Muscle of leg (tissue), 3 donors: ENCODE measurements at regions not wholly inside any gene's neighbourhood (a gene's known extent, or its start where the extent isn't known, plus 50 kb on each side); places are given as distances from the start of the nearest gene placed in this dataset.

ENCODE experiments used
- DNase-seq: peaks from one replicate; pipeline ENCODE4 v3.0.0; 2013
- H3K27ac ChIP-seq: one replicate; pipeline ENCODE4 v1.5.1; 2013; ENCODE audit warnings: mild to moderate bottlenecking, low read length, control low read depth
- H3K27me3 ChIP-seq: one replicate; pipeline ENCODE4 v1.6.1; 2013; ENCODE audit warnings: low read length; ENCODE audit not compliant: control insufficient read depth, insufficient read depth
- H3K36me3 ChIP-seq: one replicate; pipeline ENCODE4 v1.6.1; 2013; ENCODE audit warnings: low read length; ENCODE audit not compliant: control insufficient read depth, insufficient read depth
- H3K4me1 ChIP-seq: one replicate; pipeline ENCODE4 v1.6.1; 2013; ENCODE audit warnings: low read length; ENCODE audit not compliant: control insufficient read depth, insufficient read depth
- H3K4me3 ChIP-seq: one replicate; pipeline ENCODE4 v1.5.1; 2013; ENCODE audit warnings: low read length, control low read depth
- H3K9me3 ChIP-seq: replicated peaks from 2 replicates; pipeline ENCODE4 v1.6.1; 2013; ENCODE audit warnings: low read depth, low read length; ENCODE audit not compliant: control insufficient read depth
- WGBS: methylation state at CpG from one replicate; pipeline ENCODE4 v1.1.5; 2013; ENCODE audit warnings: missing lambda C conversion rate; ENCODE audit not compliant: insufficient coverage; 5-methylcytosine and 5-hydroxymethylcytosine counted together

DNA sequence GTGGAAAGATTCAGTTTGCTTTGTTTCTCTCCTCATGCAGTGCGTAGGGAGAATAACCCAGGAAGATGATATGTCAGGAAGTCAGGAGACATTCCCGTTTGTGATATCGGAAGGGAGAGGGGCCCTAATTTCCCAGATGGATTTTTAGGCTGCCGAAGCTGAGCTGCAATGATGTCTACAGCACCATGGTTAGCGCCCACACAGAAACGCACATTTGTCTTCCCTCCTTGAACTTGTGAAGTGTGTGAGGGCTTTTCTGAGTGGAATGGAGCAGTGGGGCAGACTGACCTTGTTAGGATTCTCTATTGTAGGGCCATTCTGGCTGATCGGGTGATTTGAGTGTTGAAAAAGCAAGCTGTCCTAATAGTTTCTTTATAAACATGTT lies 191.3 kb upstream of the ARG1 start:
- Histone ChIP-seq H3K4me1 (peaks cover 25% of the 10 kb centered on the region), H3K9me3 (no peaks in the 10 kb centered on the region), H3K27ac (peak overlapping the region; percentile 39), H3K27me3 (no peaks in the 10 kb centered on the region), H3K36me3 (no peaks in the 10 kb centered on the region), H3K4me3 (no peak overlapping the region)
- WGBS: 10% methylated on average over 2 of the region's 7 CpGs
- peak; percentile 52 for DNase-seq

DNA sequence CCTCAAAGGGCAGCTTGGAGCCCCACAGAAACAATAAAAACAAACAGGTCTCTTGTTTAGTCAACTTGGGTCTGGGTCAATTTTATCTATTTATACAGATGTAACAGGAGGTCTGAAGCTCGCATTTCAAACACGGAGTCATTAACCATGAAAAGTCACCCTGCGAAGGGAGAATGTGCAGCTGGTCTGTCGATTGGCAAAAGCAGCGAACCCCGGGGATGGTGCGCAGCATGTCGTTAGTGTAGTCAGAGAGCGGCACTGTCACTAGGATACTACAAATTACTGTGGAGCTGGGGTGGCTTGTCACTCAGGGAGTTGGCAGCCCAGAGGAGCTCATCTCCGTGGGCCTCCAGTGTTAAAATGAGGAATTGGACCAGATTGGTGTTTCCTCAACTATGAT lies 190.4 kb upstream of the ARG1 start:
- 80% methylated on average over 6 of the region's 10 CpGs for WGBS
- peak; percentile 54 for DNase-seq
- no peaks in the 10 kb centered on the region for H3K27me3 ChIP-seq

DNA sequence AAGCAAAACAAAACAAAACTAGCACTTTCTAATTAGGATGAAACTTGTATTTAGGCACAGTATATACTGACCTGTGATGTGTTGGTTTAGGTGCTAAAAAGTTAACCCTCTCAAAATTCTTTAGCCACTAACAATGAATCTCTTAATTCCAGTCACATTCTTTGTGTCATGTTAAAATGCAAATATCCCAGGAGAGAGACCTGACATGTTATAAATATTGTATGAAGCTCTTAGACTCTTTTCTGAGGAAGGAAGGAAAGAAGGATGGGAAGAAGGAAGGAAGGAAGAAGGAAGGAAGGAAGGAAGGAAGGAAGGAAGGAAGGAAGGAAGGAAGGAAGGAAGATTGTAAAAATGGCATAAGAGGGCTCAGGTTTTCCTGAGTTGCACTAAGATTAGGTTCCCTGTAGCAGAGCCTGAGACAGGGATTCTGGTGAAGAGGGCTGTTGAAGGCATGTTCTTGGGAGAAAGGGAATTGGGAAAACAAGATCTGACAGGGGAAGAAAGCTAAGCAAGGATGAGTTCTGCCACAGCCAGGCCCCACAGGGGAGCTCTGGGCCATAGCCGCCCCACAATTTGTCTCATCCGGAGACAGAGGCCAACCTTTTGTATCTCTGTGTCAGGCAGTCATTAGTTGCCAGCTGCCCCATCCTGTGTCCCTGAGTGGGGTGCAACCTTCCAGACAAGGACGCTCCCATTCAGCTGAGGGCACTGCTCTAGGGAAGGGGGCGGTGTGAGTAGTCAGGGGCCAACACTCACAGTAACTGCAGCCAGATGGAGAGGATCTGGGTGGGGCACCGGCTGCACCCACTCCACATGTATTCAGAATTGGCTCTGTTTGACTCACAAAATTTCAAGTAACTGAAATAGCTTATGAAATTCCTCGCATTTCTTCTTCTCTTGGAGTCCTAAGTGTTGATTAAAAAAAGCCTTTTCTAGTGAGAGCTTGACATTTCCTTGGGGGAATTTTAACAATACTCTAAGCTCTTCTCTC lies 189.3 kb upstream of the ARG1 start:
- Histone ChIP-seq H3K9me3 (no peaks in the 10 kb centered on the region), H3K27ac (no peak overlapping the region), H3K27me3 (no peaks in the 10 kb centered on the region), H3K36me3 (no peaks in the 10 kb centered on the region), H3K4me3 (no peak overlapping the region), H3K4me1 (peaks cover 39% of the 10 kb centered on the region)
- 74% methylated on average over 2 of the region's 6 CpGs for WGBS
- no peak for DNase-seq

More for the DNA sequence above, 190.4 kb upstream of the ARG1 start:
- peak overlapping the region; percentile 2 for H3K27ac ChIP-seq
- H3K9me3 ChIP-seq: no peaks in the 10 kb centered on the region
- no peak overlapping the region for H3K4me3 ChIP-seq
- no peaks in the 10 kb centered on the region for H3K36me3 ChIP-seq
- H3K4me1 ChIP-seq: peaks cover 33% of the 10 kb centered on the region

DNA sequence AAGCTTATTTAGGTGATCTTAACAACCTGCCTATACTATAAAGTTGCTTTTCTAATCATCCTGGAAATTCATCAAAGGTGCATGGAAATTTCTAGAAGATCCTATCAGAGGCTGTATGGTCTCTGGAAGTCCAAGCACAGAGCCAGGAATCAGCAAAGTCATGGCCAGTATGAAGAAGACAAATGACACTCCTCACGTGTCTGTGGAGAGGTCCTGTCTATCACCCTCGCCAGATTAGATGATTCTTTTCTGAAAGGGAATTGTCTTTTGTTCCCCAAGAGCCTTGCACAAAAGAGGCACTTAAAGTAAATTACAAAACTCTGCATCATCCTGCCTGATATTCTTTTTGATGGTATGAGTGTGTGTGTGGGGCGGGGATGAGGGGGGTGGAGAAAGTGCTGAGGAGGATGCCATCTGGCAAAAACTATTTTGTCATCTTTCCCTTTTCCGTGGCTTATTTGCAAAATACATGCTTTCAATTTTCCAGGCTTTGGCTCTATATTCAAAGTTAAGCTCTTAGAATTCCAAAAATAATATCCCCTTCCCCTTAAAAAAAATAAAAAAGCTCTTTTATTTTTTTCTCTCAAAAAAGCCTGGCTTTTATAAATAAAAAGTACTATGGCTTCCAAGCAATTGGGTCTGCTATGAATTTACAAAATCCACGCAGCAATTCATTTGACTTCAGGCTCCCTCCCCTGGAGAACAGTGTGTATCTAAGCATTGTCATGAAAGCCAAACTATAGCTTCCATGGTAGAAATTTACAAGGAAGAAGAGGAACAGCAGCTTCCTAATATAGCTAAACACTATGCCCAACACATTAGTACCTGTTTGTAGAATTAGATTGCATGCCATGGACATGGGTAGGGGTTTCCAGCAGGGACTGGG lies 185.2 kb upstream of the ARG1 start:
- Histone ChIP-seq H3K4me3 (no peak overlapping the region), H3K36me3 (no peaks in the 10 kb centered on the region), H3K9me3 (no peaks in the 10 kb centered on the region), H3K27me3 (no peaks in the 10 kb centered on the region), H3K4me1 (peaks cover 20% of the 10 kb centered on the region), H3K27ac (no peak overlapping the region)
- DNase-seq: peak; percentile 69
- WGBS: no CpG with 5 or more reads among the region's 5 CpGs

- H3K4me3 ChIP-seq: no peak overlapping the region
- H3K4me1 ChIP-seq: peaks cover 14% of the 10 kb centered on the region
- H3K27ac ChIP-seq: no peak overlapping the region
- no peak for DNase-seq
- no CpG with 5 or more reads among the region's 5 CpGs for WGBS
- no peaks in the 10 kb centered on the region for H3K9me3 ChIP-seq
- no peaks in the 10 kb centered on the region for H3K36me3 ChIP-seq
- no peaks in the 10 kb centered on the region for H3K27me3 ChIP-seq
These were observed 182.7 kb upstream of the ARG1 start for GRCh38 chr6:131390322-131390721.

DNA sequence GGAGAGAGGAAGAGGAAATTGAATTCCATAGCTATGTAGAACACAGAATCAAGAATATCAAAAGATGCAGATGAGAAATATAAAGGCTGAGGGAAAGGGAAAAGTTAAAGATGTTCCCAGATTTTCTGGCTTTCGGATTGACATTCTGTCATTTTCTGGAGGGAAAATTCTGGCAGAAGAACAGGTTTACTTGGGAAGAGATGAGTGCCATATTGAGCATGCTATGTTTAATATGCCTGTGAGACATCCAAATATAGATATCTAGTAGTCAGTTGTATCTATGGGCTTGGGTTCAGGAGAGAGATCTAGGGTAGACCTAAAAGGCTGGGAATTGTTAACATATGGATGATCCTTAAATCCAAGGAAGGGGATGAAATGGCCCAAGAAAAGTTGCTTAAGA lies 181.9 kb upstream of the ARG1 start:
- 88% methylated on average over 1 of the region's 1 CpG for WGBS
- DNase-seq: no peak
- H3K27ac ChIP-seq: no peak overlapping the region
- H3K27me3 ChIP-seq: no peaks in the 10 kb centered on the region
- peaks cover 14% of the 10 kb centered on the region for H3K4me1 ChIP-seq
- H3K36me3 ChIP-seq: no peaks in the 10 kb centered on the region
- no peak overlapping the region for H3K4me3 ChIP-seq
- no peaks in the 10 kb centered on the region for H3K9me3 ChIP-seq

DNA sequence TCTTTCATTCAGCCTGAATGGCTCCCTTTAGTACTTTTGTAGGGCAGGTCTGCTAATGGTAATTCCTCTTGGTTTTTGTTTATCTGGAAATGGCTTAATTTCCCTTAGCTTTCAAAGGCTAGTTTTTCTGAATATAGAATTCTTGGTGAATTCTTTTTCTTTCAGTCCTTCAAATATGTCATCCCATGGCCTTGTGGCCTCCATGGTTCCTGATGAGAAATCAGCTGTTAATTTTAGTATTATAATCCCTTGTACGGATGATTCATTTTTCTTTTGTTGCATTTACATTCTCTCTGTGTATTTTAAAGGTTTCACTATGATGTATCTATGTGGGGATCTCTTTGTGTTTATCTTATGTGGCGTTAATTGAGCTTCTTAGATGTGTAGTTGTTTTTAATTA lies 179.6 kb upstream of the ARG1 start:
- Histone ChIP-seq H3K27ac (no peak overlapping the region), H3K36me3 (no peaks in the 10 kb centered on the region), H3K4me3 (no peak overlapping the region), H3K27me3 (no peaks in the 10 kb centered on the region), H3K9me3 (no peaks in the 10 kb centered on the region), H3K4me1 (peaks cover 2% of the 10 kb centered on the region)
- WGBS: no CpG with 5 or more reads among the region's 2 CpGs
- DNase-seq: no peak

DNA sequence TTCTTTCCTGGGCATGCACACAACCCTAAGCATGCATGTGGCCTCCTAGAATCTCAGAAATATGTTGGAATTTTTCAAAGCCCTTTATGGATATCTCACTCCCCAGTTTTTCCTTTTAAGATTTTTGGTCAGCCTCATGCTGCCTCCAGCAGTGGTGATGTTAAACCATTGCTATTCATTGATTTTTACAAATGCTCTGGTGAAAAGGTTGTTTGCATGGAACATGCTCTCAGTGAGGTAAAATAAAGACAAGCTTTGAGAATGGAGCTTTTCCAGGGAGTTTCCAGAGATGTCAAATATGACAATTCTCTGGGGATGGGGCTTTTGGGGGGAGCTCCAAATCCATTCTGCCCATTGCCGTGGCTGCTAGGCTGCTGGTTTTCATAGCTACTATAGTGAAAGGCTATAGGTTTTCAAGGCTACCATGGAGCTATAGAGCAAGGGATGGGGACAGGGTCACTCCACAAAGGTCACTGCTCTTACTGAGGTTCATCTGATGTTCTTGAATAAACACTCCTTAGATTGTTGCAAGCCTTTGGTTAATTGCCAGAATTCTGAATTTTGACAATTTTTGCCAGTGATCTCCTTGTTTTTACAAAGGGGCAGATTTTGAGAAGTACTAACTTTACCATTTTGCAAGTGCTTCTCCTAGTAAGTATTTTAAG lies 178.1 kb upstream of the ARG1 start:
- WGBS: 80% methylated on average over 1 of the region's 1 CpG
- H3K36me3 ChIP-seq: no peaks in the 10 kb centered on the region
- no peak overlapping the region for H3K27ac ChIP-seq
- H3K27me3 ChIP-seq: no peaks in the 10 kb centered on the region
- no peak for DNase-seq
- no peaks in the 10 kb centered on the region for H3K9me3 ChIP-seq
- H3K4me3 ChIP-seq: no peak overlapping the region
- no peaks in the 10 kb centered on the region for H3K4me1 ChIP-seq

DNA sequence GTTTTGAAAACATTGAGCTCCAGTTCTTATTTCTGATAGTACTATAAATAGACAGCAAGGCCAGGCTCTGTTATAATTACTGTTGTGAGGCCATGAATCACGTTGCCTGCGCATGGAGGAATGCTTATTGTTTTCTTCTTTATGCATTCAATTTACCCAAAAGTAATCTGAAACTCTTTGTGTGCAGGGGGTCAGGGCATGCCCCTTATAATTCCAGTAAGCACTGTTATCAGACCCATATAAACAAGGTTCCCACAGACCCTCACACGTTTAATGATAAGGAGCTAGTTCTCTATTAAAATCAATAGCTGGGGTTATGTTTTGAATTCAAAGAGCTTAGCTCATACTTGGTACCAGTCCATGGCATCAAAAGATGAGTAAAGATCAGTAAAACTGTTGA lies 174.8 kb upstream of the ARG1 start:
- Histone ChIP-seq H3K27me3 (no peaks in the 10 kb centered on the region), H3K4me3 (no peak overlapping the region), H3K36me3 (no peaks in the 10 kb centered on the region), H3K4me1 (no peaks in the 10 kb centered on the region), H3K27ac (no peak overlapping the region), H3K9me3 (peaks cover 4% of the 10 kb centered on the region)
- DNase-seq: no peak
- WGBS: no CpG with 5 or more reads among the region's 3 CpGs

- H3K27me3 ChIP-seq: no peaks in the 10 kb centered on the region
- no peaks in the 10 kb centered on the region for H3K4me1 ChIP-seq
- no peak overlapping the region for H3K4me3 ChIP-seq
- no peak for DNase-seq
- 77% methylated on average over 3 of the region's 4 CpGs for whole genome bisulfite sequencing
- no peaks in the 10 kb centered on the region for H3K36me3 ChIP-seq
- no peak overlapping the region for H3K27ac ChIP-seq
- peaks cover 4% of the 10 kb centered on the region for H3K9me3 ChIP-seq
These were observed 173.6 kb upstream of the ARG1 start for GRCh38 chr6:131399433-131399832.
